Tibial nerve (tissue), 4 donors: ENCODE measurements at regions not wholly inside any gene's neighbourhood (a gene's known extent, or its start where the extent isn't known, plus 50 kb on each side); places are given as distances from the start of the nearest gene placed in this dataset.

Experiments
- CTCF ChIP-seq, 5 experiments: fragments of 200-600 bp in 3 of 5; fragments of 450-650 bp in 2 of 5; sonication (generic) in 3 of 5; IDR thresholded peaks; one replicate each; pipeline ENCODE4 v1.5.1; 2016 to 2019; ENCODE audit warnings: antibody characterized with exemption in 5 of 5, mild to moderate bottlenecking in 3 of 5, moderate library complexity in 2 of 5
- EP300 ChIP-seq, 2 donors: sonication (generic); formaldehyde crosslinking; IDR thresholded peaks; one replicate each; pipeline ENCODE4 v1.6.1; 2017; ENCODE audit warnings: antibody characterized with exemption in 2 of 2, mild to moderate bottlenecking in 1 of 2
- POLR2A ChIP-seq, 2 donors: fragments of 450-650 bp; IDR thresholded peaks; one replicate each; pipeline ENCODE4 v1.6.1; 2017; ENCODE audit warnings: antibody characterized with exemption in 2 of 2, mild to moderate bottlenecking in 2 of 2, moderate library complexity in 2 of 2

DNA sequence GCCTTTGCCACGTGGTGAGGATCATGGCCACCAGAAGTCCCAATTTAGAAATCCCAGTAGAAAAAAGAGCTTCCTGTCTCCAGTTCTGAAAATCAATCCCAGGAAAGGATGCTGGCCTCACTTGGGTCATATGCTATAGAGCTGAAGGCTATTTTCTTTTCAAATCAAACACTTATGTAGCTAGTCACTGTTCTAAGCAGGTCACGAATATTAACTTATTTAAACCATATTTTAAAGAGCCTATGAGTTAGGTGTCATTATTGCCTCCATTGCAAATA lies 97.5 kb downstream of the VCPKMT start:
- TF ChIP-seq CTCF (IDR thresholded peaks at IDR 0.05) (no peak), POLR2A (IDR thresholded peaks at IDR 0.05) (no peak), EP300 (IDR thresholded peaks at IDR 0.05) (no peak)
